ENCODE measurements at regions not wholly inside any gene's neighbourhood (a gene's known extent, or its start where the extent isn't known, plus 50 kb on each side); places are given as distances from the start of the nearest gene placed in this dataset.

DNA sequence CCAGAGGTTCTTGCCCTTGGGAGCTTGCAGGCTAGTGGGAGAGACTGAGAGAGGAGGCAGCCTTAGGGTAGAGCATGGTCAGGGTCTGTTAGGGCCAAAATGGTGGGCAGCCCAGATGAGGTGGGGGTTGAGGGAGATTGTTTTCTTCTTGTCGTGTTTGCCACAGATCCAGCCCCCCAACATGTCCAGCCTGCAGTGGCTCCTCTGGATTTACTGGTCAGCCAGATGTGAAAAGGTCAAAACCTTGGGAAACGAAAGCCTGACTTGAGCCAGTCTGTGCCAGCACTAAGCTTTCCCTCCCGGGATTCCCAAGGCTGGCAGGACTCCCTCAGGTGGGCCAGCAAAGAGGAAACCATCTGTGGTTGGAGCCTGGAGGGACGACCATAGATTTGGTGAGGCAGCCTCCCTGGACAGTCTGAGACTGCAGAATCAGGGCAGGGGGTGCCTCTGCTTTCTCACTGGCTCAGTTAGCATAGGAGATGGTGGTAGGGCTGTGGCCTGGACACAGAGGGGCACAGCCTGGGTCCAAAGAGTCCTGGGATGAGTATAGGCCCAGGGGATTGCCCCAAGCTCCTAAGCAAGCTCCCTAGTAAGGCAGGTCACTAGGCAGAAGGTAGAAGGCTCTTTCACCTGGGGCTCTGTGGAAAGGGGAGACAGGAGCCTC lies 51.2 kb upstream of the PRR23C start:
- TF ChIP-seq YY1 (IDR thresholded peaks at IDR 0.05; ENCODE audit: insufficient read depth, insufficient read length) = no peak
- TF ChIP-seq SUZ12 (IDR thresholded peaks at IDR 0.05; ENCODE audit: extremely low read depth, insufficient read depth, insufficient read length) = no peak
- no peak for TF ChIP-seq ZNF274 (IDR thresholded peaks at IDR 0.05; ENCODE audit: low read depth, low read length)
- H3K4me3 ChIP-seq (ENCODE audit: insufficient read length, low read depth) = no peak overlapping the region
- H3K9me3 ChIP-seq (ENCODE audit: insufficient read depth, low read length) = peaks cover 5% of the 10 kb centered on the region; the same call in 1 of the 2 replicates
- H3K9ac ChIP-seq (ENCODE audit: insufficient read length, low read depth) = no peak overlapping the region
- DNase-seq (ENCODE audit: low read depth, low spot score) = no peak
- H3K27me3 ChIP-seq (ENCODE audit: insufficient read depth, insufficient read length) = no peaks in the 10 kb centered on the region
- no peaks in the 10 kb centered on the region for H3K36me3 ChIP-seq (ENCODE audit: insufficient read depth, insufficient read length, low read length)
- H3K4me1 ChIP-seq (ENCODE audit: insufficient read depth, insufficient read length) = peaks cover under 1% of the 10 kb centered on the region

GRCh38 chr3:139096670-139097069 lies 52.0 kb upstream of the PRR23C start:
- Histone ChIP-seq H3K4me1 (ENCODE audit: insufficient read depth, insufficient read length) (peaks cover 8% of the 10 kb centered on the region), H3K9ac (ENCODE audit: insufficient read length, low read depth) (no peak overlapping the region), H3K27me3 (ENCODE audit: insufficient read depth, insufficient read length) (no peaks in the 10 kb centered on the region), H3K9me3 (ENCODE audit: insufficient read depth, low read length) (peaks cover 5% of the 10 kb centered on the region; the same call in 1 of the 2 replicates), H3K4me3 (ENCODE audit: insufficient read length, low read depth) (no peak overlapping the region), H3K36me3 (ENCODE audit: insufficient read depth, insufficient read length, low read length) (no peaks in the 10 kb centered on the region)
- no peak for DNase-seq (ENCODE audit: low read depth, low spot score)
- TF ChIP-seq SUZ12 (IDR thresholded peaks at IDR 0.05; ENCODE audit: extremely low read depth, insufficient read depth, insufficient read length) (no peak), YY1 (IDR thresholded peaks at IDR 0.05; ENCODE audit: insufficient read depth, insufficient read length) (no peak), ZNF274 (IDR thresholded peaks at IDR 0.05; ENCODE audit: low read depth, low read length) (no peak)

DNA sequence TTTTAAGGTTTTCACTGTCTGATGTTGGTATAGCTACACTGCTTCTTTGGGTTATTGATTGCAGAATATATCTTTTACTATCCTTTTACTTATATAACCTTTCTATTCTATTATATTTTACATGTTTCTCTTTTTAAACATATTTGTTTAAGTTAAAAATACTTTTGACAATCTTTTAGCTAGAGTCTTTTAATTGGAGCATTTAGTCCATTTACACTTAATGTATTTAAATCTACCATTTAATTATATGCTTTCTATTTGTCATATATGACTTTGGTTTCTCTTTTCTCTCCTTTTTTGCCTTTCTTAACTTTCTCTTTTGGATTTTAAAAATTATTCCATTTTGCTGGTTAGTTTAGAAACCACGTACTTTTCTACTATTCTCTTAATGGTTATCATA lies 53.7 kb upstream of the PRR23C start:
- H3K27me3 ChIP-seq (ENCODE audit: insufficient read depth, insufficient read length) = no peaks in the 10 kb centered on the region
- H3K4me3 ChIP-seq (ENCODE audit: insufficient read length, low read depth) = no peak overlapping the region
- H3K9ac ChIP-seq (ENCODE audit: insufficient read length, low read depth) = no peak overlapping the region
- TF ChIP-seq ZNF274 (IDR thresholded peaks at IDR 0.05; ENCODE audit: low read depth, low read length) = no peak
- no peak for TF ChIP-seq SUZ12 (IDR thresholded peaks at IDR 0.05; ENCODE audit: extremely low read depth, insufficient read depth, insufficient read length)
- no peak for TF ChIP-seq YY1 (IDR thresholded peaks at IDR 0.05; ENCODE audit: insufficient read depth, insufficient read length)
- H3K4me1 ChIP-seq (ENCODE audit: insufficient read depth, insufficient read length) = peaks cover 15% of the 10 kb centered on the region
- no peaks in the 10 kb centered on the region for H3K36me3 ChIP-seq (ENCODE audit: insufficient read depth, insufficient read length, low read length)
- no peak for DNase-seq (ENCODE audit: low read depth, low spot score)
- H3K9me3 ChIP-seq (ENCODE audit: insufficient read depth, low read length) = no peaks in the 10 kb centered on the region

- H3K4me1 ChIP-seq (ENCODE audit: insufficient read depth, insufficient read length) = peaks cover 15% of the 10 kb centered on the region
- TF ChIP-seq YY1 (IDR thresholded peaks at IDR 0.05; ENCODE audit: insufficient read depth, insufficient read length) (no peak), SUZ12 (IDR thresholded peaks at IDR 0.05; ENCODE audit: extremely low read depth, insufficient read depth, insufficient read length) (no peak), ZNF274 (IDR thresholded peaks at IDR 0.05; ENCODE audit: low read depth, low read length) (no peak)
These were observed 55.5 kb upstream of the PRR23C start for GRCh38 chr3:139099968-139100817.

GRCh38 chr3:139100821-139101220 lies 56.1 kb upstream of the PRR23C start:
- H3K4me3 ChIP-seq (ENCODE audit: insufficient read length, low read depth) = no peak overlapping the region
- no peak for DNase-seq (ENCODE audit: low read depth, low spot score)
- TF ChIP-seq ZNF274 (IDR thresholded peaks at IDR 0.05; ENCODE audit: low read depth, low read length) (no peak), YY1 (IDR thresholded peaks at IDR 0.05; ENCODE audit: insufficient read depth, insufficient read length) (no peak), SUZ12 (IDR thresholded peaks at IDR 0.05; ENCODE audit: extremely low read depth, insufficient read depth, insufficient read length) (no peak)

More at GRCh38 chr3:139099968-139100817, 55.5 kb upstream of the PRR23C start:
- H3K9ac ChIP-seq (ENCODE audit: insufficient read length, low read depth) = no peak overlapping the region
- no peaks in the 10 kb centered on the region for H3K9me3 ChIP-seq (ENCODE audit: insufficient read depth, low read length)
- H3K4me3 ChIP-seq (ENCODE audit: insufficient read length, low read depth) = no peak overlapping the region
- no peaks in the 10 kb centered on the region for H3K36me3 ChIP-seq (ENCODE audit: insufficient read depth, insufficient read length, low read length)
- DNase-seq (ENCODE audit: low read depth, low spot score) = no peak
- no peaks in the 10 kb centered on the region for H3K27me3 ChIP-seq (ENCODE audit: insufficient read depth, insufficient read length)

DNA sequence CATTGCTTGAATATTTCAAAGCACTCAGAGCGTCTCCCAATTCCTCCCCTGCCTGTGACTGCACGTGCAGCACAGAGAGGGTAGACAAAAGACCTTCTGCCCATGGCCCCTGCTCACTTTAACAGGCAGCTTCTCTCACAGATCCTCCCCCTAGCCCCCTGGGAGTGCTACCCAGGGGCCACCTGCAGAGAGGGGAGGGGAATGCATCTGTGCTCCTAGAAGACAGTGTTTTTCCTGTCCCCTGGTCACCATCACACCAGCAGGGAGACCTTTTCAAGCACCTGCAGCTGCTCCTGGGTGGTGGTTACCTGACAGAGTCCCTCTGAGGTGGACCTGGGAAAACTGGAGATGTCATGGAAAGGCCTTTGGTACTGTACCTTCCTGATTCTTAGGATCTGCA lies 56.7 kb upstream of the PRR23C start:
- no peaks in the 10 kb centered on the region for H3K36me3 ChIP-seq (ENCODE audit: insufficient read depth, insufficient read length, low read length)
- H3K9me3 ChIP-seq (ENCODE audit: insufficient read depth, low read length) = no peaks in the 10 kb centered on the region
- TF ChIP-seq YY1 (IDR thresholded peaks at IDR 0.05; ENCODE audit: insufficient read depth, insufficient read length) = no peak
- no peak for TF ChIP-seq SUZ12 (IDR thresholded peaks at IDR 0.05; ENCODE audit: extremely low read depth, insufficient read depth, insufficient read length)
- no peak for TF ChIP-seq ZNF274 (IDR thresholded peaks at IDR 0.05; ENCODE audit: low read depth, low read length)
- H3K9ac ChIP-seq (ENCODE audit: insufficient read length, low read depth) = no peak overlapping the region
- H3K27me3 ChIP-seq (ENCODE audit: insufficient read depth, insufficient read length) = peaks cover under 1% of the 10 kb centered on the region
- peaks cover 15% of the 10 kb centered on the region for H3K4me1 ChIP-seq (ENCODE audit: insufficient read depth, insufficient read length)
- no peak overlapping the region for H3K4me3 ChIP-seq (ENCODE audit: insufficient read length, low read depth)
- no peak for DNase-seq (ENCODE audit: low read depth, low spot score)

More at GRCh38 chr3:139100821-139101220, 56.1 kb upstream of the PRR23C start:
- Histone ChIP-seq H3K9me3 (ENCODE audit: insufficient read depth, low read length) (no peaks in the 10 kb centered on the region), H3K4me1 (ENCODE audit: insufficient read depth, insufficient read length) (peaks cover 15% of the 10 kb centered on the region), H3K36me3 (ENCODE audit: insufficient read depth, insufficient read length, low read length) (no peaks in the 10 kb centered on the region), H3K9ac (ENCODE audit: insufficient read length, low read depth) (no peak overlapping the region), H3K27me3 (ENCODE audit: insufficient read depth, insufficient read length) (no peaks in the 10 kb centered on the region)

- H3K9ac ChIP-seq (ENCODE audit: insufficient read length, low read depth) = no peak overlapping the region
- H3K4me1 ChIP-seq (ENCODE audit: insufficient read depth, insufficient read length) = peaks cover 17% of the 10 kb centered on the region
- no peaks in the 10 kb centered on the region for H3K36me3 ChIP-seq (ENCODE audit: insufficient read depth, insufficient read length, low read length)
- TF ChIP-seq SUZ12 (IDR thresholded peaks at IDR 0.05; ENCODE audit: extremely low read depth, insufficient read depth, insufficient read length) (no peak), YY1 (IDR thresholded peaks at IDR 0.05; ENCODE audit: insufficient read depth, insufficient read length) (no peak), ZNF274 (IDR thresholded peaks at IDR 0.05; ENCODE audit: low read depth, low read length) (no peak)
- H3K4me3 ChIP-seq (ENCODE audit: insufficient read length, low read depth) = no peak overlapping the region
- DNase-seq (ENCODE audit: low read depth, low spot score) = no peak
- H3K27me3 ChIP-seq (ENCODE audit: insufficient read depth, insufficient read length) = peaks cover 2% of the 10 kb centered on the region
- no peaks in the 10 kb centered on the region for H3K9me3 ChIP-seq (ENCODE audit: insufficient read depth, low read length)
These were observed 58.8 kb upstream of the PRR23C start for GRCh38 chr3:139103484-139103883.
